ENCODE measurements at regions not wholly inside any gene's neighbourhood (a gene's known extent, or its start where the extent isn't known, plus 50 kb on each side); places are given as distances from the start of the nearest gene placed in this dataset.

GRCh38 chr2:33806041-33806440 lies 206.9 kb upstream of the FAM98A start:
- Histone ChIP-seq H3K4me1 (ENCODE audit: control insufficient read depth in 1 of 2, insufficient read depth in 2 of 2, low read length in 2 of 2) (no peaks in the 10 kb centered on the region), H3K9me3 (ENCODE audit: control insufficient read depth in 1 of 2, low read length in 2 of 2) (no peaks in the 10 kb centered on the region), H3K4me3 (ENCODE audit: low read depth in 1 of 2, low read length in 2 of 2) (no peak overlapping the region)

GRCh38 chr2:33804155-33804554 lies 205.1 kb upstream of the FAM98A start:
- Histone ChIP-seq H3K4me3 (ENCODE audit: low read depth in 1 of 2, low read length in 2 of 2) (no peak overlapping the region), H3K9me3 (ENCODE audit: control insufficient read depth in 1 of 2, low read length in 2 of 2) (no peaks in the 10 kb centered on the region), H3K27me3 (ENCODE audit: low read depth, low read length) (no peaks in the 10 kb centered on the region), H3K36me3 (ENCODE audit: control insufficient read depth in 1 of 2, insufficient read depth in 2 of 2, low read length in 2 of 2) (no peaks in the 10 kb centered on the region), H3K27ac (ENCODE audit: low read length) (no peak overlapping the region), H3K4me1 (ENCODE audit: control insufficient read depth in 1 of 2, insufficient read depth in 2 of 2, low read length in 2 of 2) (no peaks in the 10 kb centered on the region)

More at GRCh38 chr2:33806041-33806440, 206.9 kb upstream of the FAM98A start:
- no peaks in the 10 kb centered on the region for H3K27me3 ChIP-seq (ENCODE audit: low read depth, low read length)
- H3K36me3 ChIP-seq (ENCODE audit: control insufficient read depth in 1 of 2, insufficient read depth in 2 of 2, low read length in 2 of 2): no peaks in the 10 kb centered on the region
- H3K27ac ChIP-seq (ENCODE audit: low read length): no peak overlapping the region

GRCh38 chr2:33796511-33796910 lies 197.4 kb upstream of the FAM98A start:
- Histone ChIP-seq H3K27ac (ENCODE audit: low read length) (no peak overlapping the region), H3K4me1 (ENCODE audit: control insufficient read depth in 1 of 2, insufficient read depth in 2 of 2, low read length in 2 of 2) (no peaks in the 10 kb centered on the region), H3K27me3 (ENCODE audit: low read depth, low read length) (no peaks in the 10 kb centered on the region), H3K9me3 (ENCODE audit: control insufficient read depth in 1 of 2, low read length in 2 of 2) (no peaks in the 10 kb centered on the region), H3K36me3 (ENCODE audit: control insufficient read depth in 1 of 2, insufficient read depth in 2 of 2, low read length in 2 of 2) (no peaks in the 10 kb centered on the region), H3K4me3 (ENCODE audit: low read depth in 1 of 2, low read length in 2 of 2) (no peak overlapping the region)

GRCh38 chr2:33791625-33792024 lies 192.5 kb upstream of the FAM98A start:
- no peaks in the 10 kb centered on the region for H3K4me1 ChIP-seq (ENCODE audit: control insufficient read depth in 1 of 2, insufficient read depth in 2 of 2, low read length in 2 of 2)
- no peak overlapping the region for H3K27ac ChIP-seq (ENCODE audit: low read length)
- H3K9me3 ChIP-seq (ENCODE audit: control insufficient read depth in 1 of 2, low read length in 2 of 2): no peaks in the 10 kb centered on the region
- no peak overlapping the region for H3K4me3 ChIP-seq (ENCODE audit: low read depth in 1 of 2, low read length in 2 of 2)
- H3K36me3 ChIP-seq (ENCODE audit: control insufficient read depth in 1 of 2, insufficient read depth in 2 of 2, low read length in 2 of 2): no peaks in the 10 kb centered on the region
- H3K27me3 ChIP-seq (ENCODE audit: low read depth, low read length): no peaks in the 10 kb centered on the region

- Histone ChIP-seq H3K4me3 (ENCODE audit: low read depth in 1 of 2, low read length in 2 of 2) (no peak overlapping the region), H3K4me1 (ENCODE audit: control insufficient read depth in 1 of 2, insufficient read depth in 2 of 2, low read length in 2 of 2) (no peaks in the 10 kb centered on the region), H3K36me3 (ENCODE audit: control insufficient read depth in 1 of 2, insufficient read depth in 2 of 2, low read length in 2 of 2) (no peaks in the 10 kb centered on the region), H3K9me3 (ENCODE audit: control insufficient read depth in 1 of 2, low read length in 2 of 2) (no peaks in the 10 kb centered on the region), H3K27ac (ENCODE audit: low read length) (no peak overlapping the region), H3K27me3 (ENCODE audit: low read depth, low read length) (no peaks in the 10 kb centered on the region)
Measured at GRCh38 chr2:33788044-33788443, 188.9 kb upstream of the FAM98A start.

GRCh38 chr2:33786881-33787280 lies 187.8 kb upstream of the FAM98A start:
- H3K4me3 ChIP-seq (ENCODE audit: low read depth in 1 of 2, low read length in 2 of 2): no peak overlapping the region
- no peaks in the 10 kb centered on the region for H3K4me1 ChIP-seq (ENCODE audit: control insufficient read depth in 1 of 2, insufficient read depth in 2 of 2, low read length in 2 of 2)
- no peaks in the 10 kb centered on the region for H3K9me3 ChIP-seq (ENCODE audit: control insufficient read depth in 1 of 2, low read length in 2 of 2)
- H3K36me3 ChIP-seq (ENCODE audit: control insufficient read depth in 1 of 2, insufficient read depth in 2 of 2, low read length in 2 of 2): no peaks in the 10 kb centered on the region
- H3K27ac ChIP-seq (ENCODE audit: low read length): no peak overlapping the region
- no peaks in the 10 kb centered on the region for H3K27me3 ChIP-seq (ENCODE audit: low read depth, low read length)

- no peaks in the 10 kb centered on the region for H3K27me3 ChIP-seq (ENCODE audit: low read depth, low read length)
- H3K4me3 ChIP-seq (ENCODE audit: low read depth in 1 of 2, low read length in 2 of 2): no peak overlapping the region
- H3K4me1 ChIP-seq (ENCODE audit: control insufficient read depth in 1 of 2, insufficient read depth in 2 of 2, low read length in 2 of 2): no peaks in the 10 kb centered on the region
- H3K27ac ChIP-seq (ENCODE audit: low read length): no peak overlapping the region
- no peaks in the 10 kb centered on the region for H3K36me3 ChIP-seq (ENCODE audit: control insufficient read depth in 1 of 2, insufficient read depth in 2 of 2, low read length in 2 of 2)
- no peaks in the 10 kb centered on the region for H3K9me3 ChIP-seq (ENCODE audit: control insufficient read depth in 1 of 2, low read length in 2 of 2)
Measured at GRCh38 chr2:33785201-33786106, 186.4 kb upstream of the FAM98A start.

GRCh38 chr2:33784488-33784887 lies 185.4 kb upstream of the FAM98A start:
- no peak overlapping the region for H3K4me3 ChIP-seq (ENCODE audit: low read depth in 1 of 2, low read length in 2 of 2)
- no peak overlapping the region for H3K27ac ChIP-seq (ENCODE audit: low read length)
- no peaks in the 10 kb centered on the region for H3K27me3 ChIP-seq (ENCODE audit: low read depth, low read length)
- no peaks in the 10 kb centered on the region for H3K4me1 ChIP-seq (ENCODE audit: control insufficient read depth in 1 of 2, insufficient read depth in 2 of 2, low read length in 2 of 2)
- H3K36me3 ChIP-seq (ENCODE audit: control insufficient read depth in 1 of 2, insufficient read depth in 2 of 2, low read length in 2 of 2): no peaks in the 10 kb centered on the region
- H3K9me3 ChIP-seq (ENCODE audit: control insufficient read depth in 1 of 2, low read length in 2 of 2): no peaks in the 10 kb centered on the region

- Histone ChIP-seq H3K27ac (ENCODE audit: low read length) (no peak overlapping the region), H3K36me3 (ENCODE audit: control insufficient read depth in 1 of 2, insufficient read depth in 2 of 2, low read length in 2 of 2) (no peaks in the 10 kb centered on the region), H3K4me3 (ENCODE audit: low read depth in 1 of 2, low read length in 2 of 2) (no peak overlapping the region), H3K4me1 (ENCODE audit: control insufficient read depth in 1 of 2, insufficient read depth in 2 of 2, low read length in 2 of 2) (no peaks in the 10 kb centered on the region), H3K27me3 (ENCODE audit: low read depth, low read length) (no peaks in the 10 kb centered on the region), H3K9me3 (ENCODE audit: control insufficient read depth in 1 of 2, low read length in 2 of 2) (no peaks in the 10 kb centered on the region)
Measured at GRCh38 chr2:33782395-33783230, 183.5 kb upstream of the FAM98A start.

- Histone ChIP-seq H3K36me3 (ENCODE audit: control insufficient read depth in 1 of 2, insufficient read depth in 2 of 2, low read length in 2 of 2) (no peaks in the 10 kb centered on the region), H3K4me3 (ENCODE audit: low read depth in 1 of 2, low read length in 2 of 2) (no peak overlapping the region), H3K27ac (ENCODE audit: low read length) (no peak overlapping the region), H3K27me3 (ENCODE audit: low read depth, low read length) (no peaks in the 10 kb centered on the region), H3K4me1 (ENCODE audit: control insufficient read depth in 1 of 2, insufficient read depth in 2 of 2, low read length in 2 of 2) (no peaks in the 10 kb centered on the region), H3K9me3 (ENCODE audit: control insufficient read depth in 1 of 2, low read length in 2 of 2) (no peaks in the 10 kb centered on the region)
Measured at GRCh38 chr2:33777786-33778185, 178.7 kb upstream of the FAM98A start.

GRCh38 chr2:33775306-33775705 lies 176.2 kb upstream of the FAM98A start:
- no peaks in the 10 kb centered on the region for H3K36me3 ChIP-seq (ENCODE audit: control insufficient read depth in 1 of 2, insufficient read depth in 2 of 2, low read length in 2 of 2)
- no peak overlapping the region for H3K4me3 ChIP-seq (ENCODE audit: low read depth in 1 of 2, low read length in 2 of 2)
- no peak overlapping the region for H3K27ac ChIP-seq (ENCODE audit: low read length)
- no peaks in the 10 kb centered on the region for H3K9me3 ChIP-seq (ENCODE audit: control insufficient read depth in 1 of 2, low read length in 2 of 2)
- H3K4me1 ChIP-seq (ENCODE audit: control insufficient read depth in 1 of 2, insufficient read depth in 2 of 2, low read length in 2 of 2): no peaks in the 10 kb centered on the region
- H3K27me3 ChIP-seq (ENCODE audit: low read depth, low read length): no peaks in the 10 kb centered on the region
